ENCODE measurements at regions not wholly inside any gene's neighbourhood (a gene's known extent, or its start where the extent isn't known, plus 50 kb on each side); places are given as distances from the start of the nearest gene placed in this dataset.

DNA sequence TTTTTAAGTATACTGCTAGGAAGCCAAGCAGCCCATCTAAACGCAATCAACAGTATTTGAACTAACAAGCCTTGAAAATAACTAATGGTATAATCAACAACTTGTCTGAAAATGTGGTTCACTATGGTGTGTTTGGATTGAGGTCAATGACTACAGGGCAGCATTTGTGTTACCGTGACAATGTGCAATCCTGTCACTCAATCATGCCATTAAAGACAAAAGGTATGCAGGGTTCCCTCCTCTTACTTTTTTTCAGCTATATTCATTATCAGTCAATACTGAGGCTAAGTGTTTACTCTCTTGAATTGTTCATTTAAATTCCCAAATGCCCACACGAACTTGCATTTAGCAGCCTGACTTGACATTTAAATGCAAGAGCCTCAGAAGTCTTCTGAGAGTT, 1099.3 kb upstream of the EPHA6 start:
- Histone ChIP-seq H3K4me3 (no peak overlapping the region), H3K9me3 (no peaks in the 10 kb centered on the region), H3K27ac (replicated peaks in 1 of 4) (no peak overlapping the region), H3K36me3 (no peaks in the 10 kb centered on the region), H3K4me1 (no peaks in the 10 kb centered on the region), H3K27me3 (no peaks in the 10 kb centered on the region)
- 50% methylated on average over 3 of the region's 3 CpGs for WGBS
- TF ChIP-seq CTCF (IDR thresholded peaks at IDR 0.05) (no peak), POLR2A (IDR thresholded peaks at IDR 0.05; ENCODE audit: low read depth) (no peak), POLR2AphosphoS5 (IDR thresholded peaks at IDR 0.05) (no peak), EP300 (IDR thresholded peaks at IDR 0.05) (no peak)
- intact Hi-C loops (cut with DNase I) = no loop called here
- no peak for DNase-seq (ENCODE audit: extremely low spot score)

DNA sequence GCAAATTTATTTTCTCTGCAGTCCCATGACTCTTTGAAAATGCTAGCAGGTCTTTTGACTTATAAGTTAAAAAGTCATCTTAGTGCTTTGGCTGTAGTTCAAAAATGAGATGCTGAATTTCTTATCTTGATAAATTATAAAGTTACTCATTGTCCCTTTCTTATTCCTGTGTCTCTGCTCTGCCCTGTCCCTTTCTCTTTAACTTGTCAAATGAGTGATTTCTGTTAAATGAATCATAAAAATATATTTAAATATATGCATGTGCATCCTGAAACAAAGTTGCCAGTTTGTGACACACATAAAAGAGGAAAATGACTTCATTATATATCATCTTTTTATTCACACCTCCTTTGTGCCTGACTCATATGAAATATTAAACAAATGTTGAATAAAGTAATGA, 1097.3 kb upstream of the EPHA6 start:
- no peaks in the 10 kb centered on the region for H3K27me3 ChIP-seq
- no peak overlapping the region for H3K27ac ChIP-seq (replicated peaks in 1 of 4)
- H3K4me3 ChIP-seq = no peak overlapping the region
- intact Hi-C loops (cut with DNase I) = no loop called here
- H3K4me1 ChIP-seq = no peaks in the 10 kb centered on the region
- no peaks in the 10 kb centered on the region for H3K36me3 ChIP-seq
- no peak for DNase-seq (ENCODE audit: extremely low spot score)
- TF ChIP-seq POLR2AphosphoS5 (IDR thresholded peaks at IDR 0.05) = no peak
- TF ChIP-seq POLR2A (IDR thresholded peaks at IDR 0.05; ENCODE audit: low read depth) = no peak
- TF ChIP-seq EP300 (IDR thresholded peaks at IDR 0.05) = no peak
- no peak for TF ChIP-seq CTCF (IDR thresholded peaks at IDR 0.05)
- no peaks in the 10 kb centered on the region for H3K9me3 ChIP-seq

DNA sequence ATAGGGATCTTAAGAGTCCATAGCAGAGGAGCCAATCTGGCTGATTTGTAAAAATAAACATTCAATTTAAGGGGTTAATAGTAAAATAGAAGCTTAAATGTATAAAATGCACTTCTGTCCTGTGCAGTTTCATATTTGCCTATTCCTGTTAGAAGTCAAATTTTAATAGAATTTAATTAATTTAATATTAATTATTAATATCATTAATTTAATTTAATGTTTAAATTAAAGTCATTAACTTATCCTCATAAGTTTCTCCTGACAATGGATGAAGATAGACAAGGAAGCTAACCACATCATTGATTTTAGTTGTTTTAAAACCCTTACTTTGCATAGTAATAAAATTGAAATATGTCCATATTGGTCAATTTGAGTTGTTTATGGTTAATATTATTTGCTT, 1096.2 kb upstream of the EPHA6 start:
- DNase-seq (ENCODE audit: extremely low spot score) = no peak
- Histone ChIP-seq H3K27me3 (no peaks in the 10 kb centered on the region), H3K36me3 (no peaks in the 10 kb centered on the region), H3K9me3 (no peaks in the 10 kb centered on the region), H3K4me1 (no peaks in the 10 kb centered on the region), H3K4me3 (no peak overlapping the region), H3K27ac (replicated peaks in 1 of 4) (no peak overlapping the region)
- intact Hi-C loops (cut with DNase I) = no loop called here
- TF ChIP-seq EP300 (IDR thresholded peaks at IDR 0.05) (no peak), POLR2A (IDR thresholded peaks at IDR 0.05; ENCODE audit: low read depth) (no peak), POLR2AphosphoS5 (IDR thresholded peaks at IDR 0.05) (no peak), CTCF (IDR thresholded peaks at IDR 0.05) (no peak)

DNA sequence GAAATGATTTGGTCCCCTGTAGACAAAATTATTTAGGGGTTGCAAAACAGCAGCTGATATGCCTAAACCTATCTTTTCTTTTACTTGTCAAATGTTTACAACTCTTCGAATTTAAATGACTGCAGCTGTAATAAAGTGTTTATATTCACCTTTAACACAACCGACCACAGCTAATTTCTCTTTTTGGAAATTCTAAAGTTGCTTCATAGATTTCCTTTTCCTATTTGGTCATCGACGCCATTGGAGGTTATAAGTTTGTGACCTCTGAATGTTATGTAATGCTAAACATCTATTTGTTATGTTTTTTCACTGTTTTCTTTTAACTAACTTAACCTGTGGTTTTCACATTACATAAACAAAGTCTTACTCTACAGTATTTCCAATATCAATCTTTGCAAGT, 1094.9 kb upstream of the EPHA6 start:
- H3K9me3 ChIP-seq = no peaks in the 10 kb centered on the region
- intact Hi-C loops (cut with DNase I) = no loop called here
- H3K4me1 ChIP-seq = no peaks in the 10 kb centered on the region
- 72% methylated on average over 4 of the region's 4 CpGs for WGBS
- H3K4me3 ChIP-seq = no peak overlapping the region
- no peaks in the 10 kb centered on the region for H3K36me3 ChIP-seq
- no peak overlapping the region for H3K27ac ChIP-seq (replicated peaks in 1 of 4)
- TF ChIP-seq POLR2AphosphoS5 (IDR thresholded peaks at IDR 0.05) (no peak), CTCF (IDR thresholded peaks at IDR 0.05) (no peak), EP300 (IDR thresholded peaks at IDR 0.05) (no peak), POLR2A (IDR thresholded peaks at IDR 0.05; ENCODE audit: low read depth) (no peak)
- H3K27me3 ChIP-seq = no peaks in the 10 kb centered on the region
- no peak for DNase-seq (ENCODE audit: extremely low spot score)

DNA sequence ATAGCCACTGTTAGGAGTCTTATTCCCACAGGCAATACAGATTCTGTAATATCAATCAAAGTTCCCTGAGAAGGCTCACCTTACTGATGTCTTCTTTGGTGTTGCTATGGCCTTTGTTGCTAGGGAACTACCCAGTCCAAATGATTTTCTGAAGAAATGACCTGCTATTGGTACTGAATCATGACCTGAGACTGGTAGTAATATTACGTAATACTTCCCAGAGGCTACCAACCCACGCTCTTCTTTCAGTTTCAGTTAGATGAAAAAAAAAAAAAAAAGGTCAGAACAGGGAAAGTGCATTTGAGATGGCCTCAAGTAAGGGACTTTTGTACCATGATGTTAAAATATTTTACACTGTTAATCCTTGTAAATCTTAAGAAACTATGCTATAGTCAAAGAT, 1092.5 kb upstream of the EPHA6 start:
- intact Hi-C loops (cut with DNase I) = no loop called here
- no peak for DNase-seq (ENCODE audit: extremely low spot score)
- Histone ChIP-seq H3K36me3 (no peaks in the 10 kb centered on the region), H3K27ac (replicated peaks in 1 of 4) (no peak overlapping the region), H3K9me3 (no peaks in the 10 kb centered on the region), H3K27me3 (no peaks in the 10 kb centered on the region), H3K4me3 (no peak overlapping the region), H3K4me1 (no peaks in the 10 kb centered on the region)
- TF ChIP-seq EP300 (IDR thresholded peaks at IDR 0.05) (no peak), POLR2AphosphoS5 (IDR thresholded peaks at IDR 0.05) (no peak), POLR2A (IDR thresholded peaks at IDR 0.05; ENCODE audit: low read depth) (no peak), CTCF (IDR thresholded peaks at IDR 0.05) (no peak)
- WGBS = 70% methylated on average over 2 of the region's 2 CpGs
